GM21529 (cell line): ENCODE measurements at regions not wholly inside any gene's neighbourhood (a gene's known extent, or its start where the extent isn't known, plus 50 kb on each side); places are given as distances from the start of the nearest gene placed in this dataset.

Experiments
- ATAC-seq: cut with Tn5 transposase; IDR thresholded peaks from one replicate; pipeline ENCODE4 v1.9.1; 2021; ENCODE audit not compliant: unreplicated experiment

DNA sequence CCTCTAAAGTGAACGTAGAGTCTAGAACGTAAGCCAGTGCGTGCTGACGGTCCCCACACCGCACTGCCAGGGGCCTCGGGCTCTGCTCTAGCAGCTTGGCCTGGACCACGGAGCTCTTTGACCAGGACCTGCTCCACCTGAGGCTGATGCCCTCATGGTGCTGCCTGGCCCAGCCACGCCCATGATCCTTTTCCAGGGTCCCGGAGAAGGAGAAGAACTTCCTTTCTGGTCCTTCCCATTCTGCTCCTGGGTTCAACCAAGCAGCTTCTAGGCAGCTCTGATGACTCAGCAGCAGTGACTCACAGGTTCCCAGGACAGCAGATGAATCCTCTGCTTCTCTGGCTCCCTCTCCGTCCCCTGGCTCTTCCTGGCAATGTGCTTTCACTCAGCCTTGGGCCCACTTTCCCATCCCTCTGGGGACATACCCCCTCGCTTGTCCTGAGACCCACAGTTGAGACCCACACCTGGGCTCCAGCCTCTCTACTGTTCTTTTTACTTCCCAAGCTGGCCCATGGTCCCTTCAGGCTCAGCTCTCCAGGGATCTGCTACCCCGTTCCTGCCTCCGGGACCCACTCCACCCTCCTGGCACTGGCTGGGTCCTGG, 246.3 kb upstream of the RAB4A start:
- no peak for ATAC-seq

DNA sequence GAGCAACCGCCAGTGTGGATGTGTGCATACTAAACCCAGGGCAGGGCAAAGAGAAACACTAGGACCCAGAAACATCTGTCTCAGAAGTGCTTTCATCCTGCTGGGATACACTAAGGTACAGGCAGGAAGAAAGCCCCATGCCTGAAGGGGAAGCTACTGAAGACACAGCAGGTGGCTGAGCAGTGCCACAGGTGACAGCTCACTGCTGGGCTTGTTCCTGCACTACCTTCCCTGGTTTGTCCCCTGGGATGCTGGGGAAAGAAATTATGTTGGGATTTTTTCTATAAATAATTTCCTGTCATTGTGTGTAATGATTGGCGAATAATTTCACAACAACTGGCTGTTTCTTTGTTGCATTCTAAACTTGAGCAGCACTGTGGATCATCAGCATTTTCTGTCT, 245.3 kb upstream of the RAB4A start:
- no peak for ATAC-seq

DNA sequence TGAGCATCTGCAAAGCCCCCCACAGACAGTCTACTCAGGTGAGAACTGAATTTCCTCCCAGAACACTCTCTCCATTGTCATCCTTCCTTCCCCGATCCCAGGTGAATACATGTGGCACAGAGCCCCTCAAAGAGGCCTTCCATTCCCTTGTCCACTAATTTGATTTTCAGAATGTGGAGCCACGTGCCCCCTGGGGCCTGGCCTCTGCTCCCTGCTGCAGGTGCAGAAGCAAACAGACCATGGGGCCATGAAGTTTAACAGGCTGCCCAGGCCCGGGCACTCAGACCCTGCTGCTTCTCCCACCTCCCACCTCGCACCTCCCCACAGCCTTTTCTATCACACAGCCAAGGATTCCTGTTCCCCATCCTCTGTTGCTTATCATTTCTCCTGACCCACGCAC, 243.8 kb upstream of the RAB4A start:
- no peak for ATAC-seq

DNA sequence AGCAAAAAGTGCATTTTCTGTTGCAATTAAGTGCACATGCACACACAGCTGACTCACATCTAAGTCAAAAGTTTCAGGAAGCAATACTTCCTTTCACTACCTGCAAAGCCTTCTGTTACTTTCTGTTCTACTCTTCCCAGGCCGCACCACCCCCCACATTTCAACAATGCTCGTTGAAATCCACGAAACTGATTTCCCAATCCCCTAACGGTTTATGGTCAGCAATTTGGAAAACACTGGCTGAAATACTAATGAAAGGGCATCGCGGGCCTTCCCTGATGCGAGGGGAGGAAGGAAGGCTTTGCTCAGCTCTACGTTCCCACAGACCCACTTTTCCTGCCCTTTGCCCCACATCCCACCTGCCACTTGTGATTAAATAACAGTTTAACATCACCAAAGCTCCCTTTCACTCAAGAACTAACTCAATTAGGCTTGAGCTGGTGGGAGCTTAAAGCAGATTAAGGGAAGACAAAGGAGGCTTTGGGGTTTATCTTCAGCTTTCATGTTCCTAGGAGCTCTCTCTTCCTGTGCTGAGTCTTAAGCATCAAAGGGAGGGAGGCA, 243.2 kb upstream of the RAB4A start:
- ATAC-seq = no peak

DNA sequence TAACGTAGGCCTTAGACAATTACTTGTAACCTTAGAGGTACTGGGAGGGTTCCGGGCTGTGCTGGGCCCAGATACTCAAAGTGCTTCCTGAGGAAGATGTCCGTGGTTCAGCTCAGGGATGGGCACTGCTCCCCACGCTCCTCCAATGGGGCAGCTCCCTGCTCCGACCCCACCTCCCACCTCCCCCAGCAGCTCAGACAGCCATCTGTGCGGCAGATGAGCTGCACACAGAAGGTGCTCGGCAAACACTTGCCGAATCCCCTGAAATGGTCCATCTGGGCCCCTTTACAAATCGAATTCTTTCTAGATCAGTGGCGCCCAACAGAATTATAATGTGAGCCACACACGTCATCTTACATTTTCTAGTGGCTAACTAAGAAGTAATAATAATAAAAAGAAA, 242.4 kb upstream of the RAB4A start:
- no peak for ATAC-seq

DNA sequence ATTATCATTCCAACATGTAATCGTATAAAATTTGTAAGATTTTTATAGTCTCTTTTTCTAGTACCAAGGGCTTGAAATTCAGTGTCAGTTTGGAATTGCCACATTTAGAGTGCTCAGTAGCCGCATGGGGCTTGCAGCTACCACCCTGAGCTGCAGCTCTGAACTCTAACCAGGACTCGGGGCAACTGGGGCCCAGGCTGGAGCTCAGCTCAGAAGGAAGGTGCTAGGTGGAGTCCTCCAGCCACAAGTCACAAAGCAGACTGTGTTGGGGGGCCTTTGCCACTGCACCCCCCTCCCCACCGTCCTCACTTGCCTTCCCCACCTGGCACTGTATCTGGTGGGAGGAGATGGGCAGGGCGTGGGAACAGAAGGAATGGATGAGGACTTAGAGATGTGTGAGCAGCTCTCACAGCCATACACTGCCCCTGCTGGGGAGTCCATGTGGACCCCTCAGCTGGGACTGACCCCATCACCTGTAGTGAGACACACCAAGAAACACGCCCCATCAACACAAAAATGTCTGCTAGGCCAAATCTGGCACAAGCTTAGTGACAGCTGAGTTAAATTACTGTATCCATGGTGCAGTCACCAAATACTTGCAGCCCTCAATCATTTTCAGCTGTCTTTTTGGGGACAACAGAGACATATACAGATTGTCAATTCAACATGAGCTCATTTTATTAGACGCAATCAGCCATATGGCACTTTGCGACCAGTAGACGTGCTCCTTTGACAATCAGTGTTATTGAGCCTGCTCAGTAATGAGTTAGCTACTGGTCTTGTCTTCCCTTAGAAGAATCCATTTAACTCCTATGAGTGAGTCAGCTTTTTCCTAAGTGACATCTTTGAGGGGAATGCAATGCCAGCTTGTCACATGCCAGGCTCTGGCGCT, 241.7 kb upstream of the RAB4A start:
- ATAC-seq = no peak

DNA sequence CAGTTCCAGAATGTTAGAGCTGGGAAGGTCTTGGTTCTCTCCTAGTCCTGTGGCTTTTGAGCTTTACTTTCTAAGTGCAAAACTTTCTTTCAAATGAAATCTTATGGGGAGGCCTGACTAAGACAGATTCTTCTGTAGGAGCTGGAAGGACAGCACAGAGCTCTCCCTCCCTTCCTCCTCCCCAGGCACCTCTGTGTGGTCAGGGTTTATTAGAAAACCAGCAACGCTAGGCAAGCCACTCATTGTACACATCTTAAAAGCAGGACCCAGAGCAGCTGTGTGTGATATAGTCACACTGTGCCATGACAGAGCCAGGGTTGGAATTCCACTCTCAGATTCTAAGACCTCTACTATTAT, 241.1 kb upstream of the RAB4A start:
- no peak for ATAC-seq

DNA sequence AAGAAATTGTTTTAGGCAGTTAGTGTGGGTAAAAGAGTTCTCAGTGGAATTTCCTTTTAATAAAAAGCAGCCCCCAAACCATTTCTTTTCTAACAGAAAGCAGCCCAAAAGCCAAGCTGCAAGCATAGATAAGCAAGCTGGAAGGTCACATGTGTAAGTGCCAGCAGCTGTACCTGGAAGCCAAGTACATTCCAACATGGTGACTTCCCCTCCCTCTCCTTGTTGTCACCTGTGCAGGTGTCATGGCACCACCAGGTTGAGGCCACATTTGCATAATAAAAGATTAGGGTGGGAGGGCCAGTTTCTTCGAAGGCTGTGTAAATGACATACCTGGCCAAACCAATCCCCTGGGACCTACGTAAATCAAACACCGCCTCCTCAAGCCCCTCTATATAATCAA, 240.3 kb upstream of the RAB4A start:
- ATAC-seq = no peak

DNA sequence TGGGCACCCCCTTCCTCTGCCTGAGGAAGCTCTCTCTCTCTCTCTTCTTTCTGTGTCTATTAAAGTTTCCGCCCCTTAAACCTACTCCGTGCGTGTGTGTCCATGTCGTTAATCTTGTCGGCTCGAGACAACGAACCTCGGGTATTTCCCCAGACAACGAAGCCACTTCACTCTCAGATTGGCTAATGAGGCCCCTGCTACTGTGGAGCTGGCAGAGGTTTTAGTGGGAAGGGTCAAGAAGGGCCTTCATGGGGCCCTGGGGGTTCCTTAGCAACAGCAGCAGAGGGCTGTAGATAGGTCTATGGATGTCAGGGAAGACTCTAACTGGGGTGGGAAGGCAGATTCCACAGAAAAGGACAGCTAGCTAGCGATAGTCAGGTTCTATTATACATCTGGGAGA, 239.8 kb upstream of the RAB4A start:
- no peak for ATAC-seq

DNA sequence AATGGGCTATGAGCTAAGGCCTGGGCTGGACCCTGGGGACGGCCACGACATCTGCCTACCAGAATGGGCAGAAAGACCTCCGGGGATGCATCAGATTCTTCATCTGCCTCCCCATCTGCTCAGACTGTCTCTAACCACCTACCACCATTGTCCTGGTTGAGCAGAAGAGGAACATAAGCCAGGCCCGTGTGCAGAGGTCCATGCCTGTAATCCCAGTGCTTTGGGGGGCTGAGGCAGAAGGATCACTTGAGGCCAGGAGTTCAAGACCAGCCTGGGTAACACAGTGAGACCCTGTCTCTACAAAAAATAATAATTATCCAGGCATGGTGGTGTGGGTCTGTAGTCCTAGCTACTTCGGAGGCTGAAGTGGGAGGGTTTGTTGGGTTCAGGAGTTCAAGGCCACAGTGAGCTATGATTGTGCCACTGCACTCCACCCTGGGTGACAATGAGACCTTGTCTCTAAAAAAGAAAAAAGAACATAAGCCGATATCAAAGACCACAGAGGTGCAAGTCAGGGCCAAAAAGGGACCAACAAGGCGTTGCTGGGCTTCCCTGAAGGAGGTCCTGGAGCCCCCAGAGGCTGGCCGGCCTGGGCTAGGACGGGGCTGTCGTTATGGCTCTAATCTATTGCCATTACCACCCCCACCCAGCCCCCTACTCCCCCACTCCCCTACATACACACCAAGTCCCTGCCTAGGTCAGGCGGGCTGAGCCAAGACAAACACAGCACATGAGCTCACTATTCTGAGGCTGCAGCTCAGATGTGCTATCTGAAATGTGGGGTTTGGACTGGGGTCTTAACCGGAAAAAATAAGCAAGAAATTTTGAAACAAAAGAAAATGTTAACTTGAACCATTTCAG, 239.2 kb upstream of the RAB4A start:
- ATAC-seq = no peak

DNA sequence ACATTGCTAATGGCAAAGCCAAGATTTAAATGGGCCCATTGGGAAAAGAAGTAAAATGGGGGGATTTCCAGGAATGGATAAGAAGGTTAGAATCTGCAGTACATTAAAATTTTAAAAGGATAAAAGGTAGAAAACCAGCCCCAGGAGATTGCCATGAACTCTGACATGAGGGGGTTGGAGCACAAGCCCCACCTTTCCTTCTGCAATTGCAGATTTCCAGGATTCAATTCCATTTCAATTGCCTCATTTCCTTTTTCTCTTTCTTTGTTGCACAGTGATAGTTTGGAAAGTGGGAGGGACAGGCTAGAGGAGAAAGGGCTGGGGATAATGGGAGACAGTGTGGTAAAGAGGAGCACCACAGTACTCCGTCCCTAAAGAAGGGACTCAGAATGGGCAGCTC, 238.5 kb upstream of the RAB4A start:
- ATAC-seq = no peak

DNA sequence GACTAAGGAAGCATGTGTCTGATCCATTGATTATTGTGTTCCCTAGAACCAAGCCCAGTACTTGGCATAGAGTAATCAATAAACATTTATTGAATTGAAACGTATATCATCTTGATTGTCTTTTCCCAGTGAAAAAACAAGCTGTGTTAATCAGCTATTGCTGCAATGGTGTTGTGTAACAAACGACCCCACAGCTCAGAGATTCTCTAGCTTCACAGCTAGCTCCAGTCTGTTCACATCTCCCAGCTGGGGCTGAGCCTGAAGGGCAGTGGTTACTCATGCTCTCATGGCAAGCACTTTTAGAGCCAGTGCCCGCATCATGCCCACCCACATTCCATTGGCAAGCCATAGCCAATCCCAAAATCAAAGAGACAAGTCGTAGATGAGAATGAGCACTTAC, 237.4 kb upstream of the RAB4A start:
- ATAC-seq = no peak

DNA sequence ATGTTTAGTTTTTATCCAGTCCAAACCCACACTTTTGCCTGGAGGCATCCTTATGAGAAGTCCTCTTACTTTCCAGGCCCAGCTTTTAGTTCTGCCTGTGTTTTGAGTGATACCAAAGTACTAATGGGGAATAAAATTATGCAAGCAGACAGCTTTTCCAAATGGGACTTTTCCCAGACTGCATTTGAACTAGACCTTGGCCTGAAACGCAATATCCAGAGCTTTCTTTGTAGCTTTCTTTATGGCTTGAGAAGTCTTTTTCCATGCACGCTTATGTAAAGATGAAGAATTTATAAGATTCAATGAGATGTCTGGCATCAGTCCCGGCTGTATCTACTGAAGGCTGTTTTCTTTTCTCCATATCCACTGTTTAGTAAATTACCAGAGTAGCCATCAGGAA, 236.6 kb upstream of the RAB4A start:
- ATAC-seq = no peak

DNA sequence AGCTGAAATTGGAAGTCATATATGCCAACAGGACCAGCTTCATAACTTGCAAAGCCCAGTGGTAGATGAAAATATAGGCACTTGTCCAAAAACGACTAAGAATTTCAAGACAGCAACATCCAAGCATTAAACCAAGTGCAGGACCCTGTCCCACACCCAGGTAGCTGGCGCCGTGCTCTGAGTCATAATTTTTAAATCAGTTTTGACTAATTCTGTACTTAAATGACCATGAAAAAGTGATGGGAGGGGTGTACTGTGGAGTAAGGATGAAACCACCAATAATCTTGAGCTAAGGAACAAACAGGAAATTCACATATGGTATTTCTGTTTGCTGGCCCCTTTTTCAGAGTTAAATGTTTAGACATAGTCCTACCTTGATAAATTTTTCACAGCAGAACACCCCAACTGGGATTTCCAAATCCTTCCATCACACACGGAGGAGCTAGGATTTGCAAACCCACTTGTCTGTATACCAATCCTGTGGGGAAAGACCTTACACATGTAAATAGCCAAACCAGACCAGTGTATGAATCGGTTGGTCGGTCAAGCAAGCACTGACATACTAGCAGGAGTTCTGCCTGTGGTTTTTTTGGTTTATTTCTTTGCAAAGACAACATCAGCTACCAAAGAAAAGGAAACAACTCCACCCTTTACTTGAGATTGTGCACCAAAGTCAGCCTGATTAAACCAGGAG, 235.7 kb upstream of the RAB4A start:
- peak; percentile 91 for ATAC-seq

DNA sequence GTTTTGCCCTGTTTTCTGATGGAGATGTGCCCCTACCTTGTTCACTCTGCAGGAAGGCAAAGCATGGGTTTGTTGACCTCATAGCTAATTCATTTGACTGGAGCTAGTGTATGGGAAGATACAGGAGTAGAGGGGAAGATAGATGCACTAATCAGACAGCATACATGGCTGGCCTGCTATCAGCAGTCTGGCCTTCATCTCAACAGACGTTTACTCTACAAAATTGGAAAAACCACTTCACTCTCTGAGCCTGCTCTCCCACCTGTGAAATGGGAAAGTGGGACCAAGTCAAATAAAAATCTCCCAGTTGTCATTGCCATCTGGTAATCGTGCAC, 235.2 kb upstream of the RAB4A start:
- ATAC-seq = peak; percentile 21

DNA sequence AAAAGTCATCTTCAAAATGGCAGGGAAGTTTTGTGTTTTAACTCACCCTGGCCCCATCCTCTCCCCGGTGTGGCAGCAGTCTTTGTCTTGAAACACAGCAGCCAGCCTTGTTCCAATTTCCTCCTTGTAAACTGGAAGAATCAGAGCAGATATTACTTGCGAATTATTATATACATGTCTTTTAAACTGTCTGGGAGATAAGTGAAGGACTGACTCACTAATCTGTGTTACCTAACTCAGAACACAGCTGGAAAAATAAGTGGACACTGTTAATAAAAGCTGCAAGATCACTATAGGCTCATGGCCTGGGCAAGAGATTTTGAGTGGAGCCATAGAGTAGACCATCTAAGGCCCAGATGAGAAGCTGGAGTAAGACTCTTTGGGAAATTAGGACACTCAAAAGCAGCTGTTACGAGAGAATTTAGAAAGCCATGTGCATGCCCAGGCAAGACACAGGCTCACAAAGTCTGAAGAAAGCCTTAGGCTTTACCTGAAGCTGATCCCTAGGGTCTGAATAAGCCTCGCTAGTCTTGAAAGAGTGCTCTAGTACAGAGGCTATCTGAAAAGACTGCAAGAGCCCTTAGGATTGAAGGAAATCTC, 233.0 kb upstream of the RAB4A start:
- no peak for ATAC-seq

DNA sequence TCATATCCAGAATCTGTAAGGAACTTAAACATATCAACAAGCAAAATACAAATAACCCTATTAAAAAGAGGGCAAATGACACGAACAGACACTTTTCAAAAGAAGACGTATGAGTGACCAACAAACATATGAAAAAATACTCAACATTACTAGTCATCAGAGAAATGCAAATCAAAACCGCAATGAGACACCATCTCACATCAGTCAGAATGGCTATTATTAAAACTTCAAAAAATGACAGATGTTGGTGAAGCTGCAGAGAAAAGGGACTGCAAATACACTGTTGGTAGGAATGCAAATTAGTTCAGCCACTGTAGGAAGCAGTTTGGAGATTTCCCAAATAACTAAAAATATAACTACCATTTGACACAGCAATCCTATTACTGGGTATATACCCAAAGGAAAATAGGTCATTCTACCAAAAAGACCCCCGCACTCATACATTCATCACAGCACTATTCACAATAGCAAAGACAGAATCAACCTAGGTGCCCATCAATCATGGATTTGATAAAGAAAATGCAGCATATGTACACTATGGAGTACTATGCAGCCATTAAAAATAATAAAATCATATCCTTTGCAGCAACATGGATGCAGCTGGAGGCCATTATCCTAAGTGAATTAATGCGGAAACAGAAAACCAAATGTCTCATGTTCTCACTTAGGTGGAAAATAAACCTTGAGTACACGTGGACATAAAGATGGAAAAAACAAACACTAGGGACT, 230.1 kb upstream of the RAB4A start:
- ATAC-seq = peak; percentile 41

DNA sequence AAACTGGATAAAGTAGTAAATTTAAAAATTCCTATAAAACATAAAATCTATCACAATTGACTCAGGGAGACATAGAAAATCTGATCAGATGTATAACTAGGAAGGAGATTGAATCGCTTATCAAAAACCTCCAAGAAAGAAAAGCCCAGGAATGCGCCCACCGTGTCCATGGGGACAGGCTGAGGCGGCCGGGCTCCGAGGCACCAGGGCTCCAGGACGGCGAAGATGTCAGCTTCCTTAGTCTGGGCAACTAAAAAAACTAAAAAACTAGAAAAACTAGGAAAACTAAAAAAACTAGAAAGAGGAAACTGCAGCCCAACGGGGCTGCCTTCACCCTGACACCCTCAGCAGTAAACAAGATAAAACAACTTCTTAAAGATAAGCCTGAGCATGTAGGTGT, 229.0 kb upstream of the RAB4A start:
- ATAC-seq = no peak

DNA sequence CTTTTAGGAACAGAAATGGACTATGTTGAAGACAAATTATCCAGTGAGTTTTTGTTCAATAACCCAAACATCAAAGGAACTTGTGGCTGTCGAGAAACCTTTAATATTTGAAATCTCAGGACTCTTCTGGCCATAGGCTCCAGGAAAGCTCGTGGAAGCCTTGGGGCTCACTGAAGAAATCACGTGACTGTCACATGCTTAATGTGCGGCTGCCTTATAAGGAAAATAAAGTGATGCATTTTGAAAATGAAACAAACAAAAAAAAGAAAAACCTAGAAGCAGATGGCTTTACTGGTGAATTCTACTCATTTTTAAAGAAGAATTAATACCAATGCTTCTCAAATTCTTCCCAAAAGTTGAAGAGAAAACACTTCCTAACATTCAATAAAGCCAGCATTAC, 228.4 kb upstream of the RAB4A start:
- no peak for ATAC-seq

DNA sequence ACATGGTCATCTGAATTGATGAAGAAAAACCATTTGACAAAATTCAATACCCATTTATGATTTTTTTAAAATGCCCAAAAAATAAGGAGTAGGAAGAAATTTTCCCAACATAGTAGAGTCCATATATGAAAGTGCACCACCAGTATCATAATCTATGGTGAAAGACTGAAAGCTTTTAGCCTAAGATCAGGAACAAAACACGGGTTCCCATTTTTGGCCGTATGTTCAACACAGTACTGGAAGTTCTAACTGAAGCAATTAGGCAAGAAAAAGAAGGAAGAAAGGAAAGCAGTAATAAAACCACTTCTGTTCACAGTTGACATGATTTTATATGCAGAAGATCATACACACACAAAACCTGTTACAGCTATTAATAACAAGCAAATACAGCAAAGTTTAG, 227.8 kb upstream of the RAB4A start:
- ATAC-seq = no peak
